Renal cortex interstitium (tissue), 11 donors: ENCODE measurements at regions not wholly inside any gene's neighbourhood (a gene's known extent, or its start where the extent isn't known, plus 50 kb on each side); places are given as distances from the start of the nearest gene placed in this dataset.

ENCODE experiments used
- DNase-seq, 11 donors: peaks; one replicate each; pipeline ENCODE4 v3.0.0-alpha.2; 2013; ENCODE audit warnings: low read depth in 9 of 11, low spot score in 4 of 11; ENCODE audit errors: extremely low read depth in 1 of 11

GRCh38 chr2:63767307-63767706 lies 74.4 kb upstream of the UGP2 start:
- no peak for DNase-seq

GRCh38 chr2:63768051-63768450 lies 73.6 kb upstream of the UGP2 start:
- no peak for DNase-seq

GRCh38 chr2:63769915-63770314 lies 71.8 kb upstream of the UGP2 start:
- DNase-seq = no peak

DNA sequence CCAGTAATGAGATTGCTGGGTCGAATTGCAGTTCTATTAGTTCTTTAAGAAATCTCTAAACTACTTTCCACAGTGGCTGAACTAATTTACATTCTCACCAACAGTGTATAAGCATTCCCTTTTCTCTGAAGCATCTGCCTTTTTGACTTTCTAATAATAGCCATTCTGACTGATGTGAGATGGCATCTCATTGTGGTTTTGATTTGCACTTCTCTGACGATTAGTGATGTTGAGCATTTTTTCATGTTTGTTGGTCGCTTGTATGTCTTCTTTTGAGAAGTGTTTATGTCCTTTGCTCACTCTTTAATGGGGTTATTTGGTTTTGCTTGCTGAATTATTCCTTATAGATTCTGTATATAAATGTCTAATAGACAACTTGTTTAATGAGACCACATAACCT lies 69.6 kb upstream of the UGP2 start:
- DNase-seq = no peak

- no peak for DNase-seq
Observed at GRCh38 chr2:63775191-63775590, 66.5 kb upstream of the UGP2 start.

DNA sequence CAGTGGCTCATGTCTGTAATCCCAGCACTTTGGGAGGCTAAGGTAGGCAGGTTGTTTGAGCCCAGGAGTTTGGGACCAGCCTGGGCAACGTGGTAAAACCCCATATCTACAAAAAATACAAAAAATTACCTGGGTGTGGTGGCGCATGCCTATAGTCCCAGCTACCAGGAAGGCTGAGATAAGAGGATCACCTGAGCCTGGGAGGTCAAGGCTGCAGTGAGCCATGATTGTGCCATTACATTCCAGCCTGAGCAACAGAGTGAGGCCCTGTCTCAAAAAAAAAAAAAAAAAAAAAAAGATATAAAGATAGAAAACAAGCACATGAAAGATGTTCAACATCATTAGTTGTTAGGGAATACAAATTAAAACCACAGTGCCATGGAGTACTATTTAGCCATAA lies 65.3 kb upstream of the UGP2 start:
- DNase-seq = no peak

DNA sequence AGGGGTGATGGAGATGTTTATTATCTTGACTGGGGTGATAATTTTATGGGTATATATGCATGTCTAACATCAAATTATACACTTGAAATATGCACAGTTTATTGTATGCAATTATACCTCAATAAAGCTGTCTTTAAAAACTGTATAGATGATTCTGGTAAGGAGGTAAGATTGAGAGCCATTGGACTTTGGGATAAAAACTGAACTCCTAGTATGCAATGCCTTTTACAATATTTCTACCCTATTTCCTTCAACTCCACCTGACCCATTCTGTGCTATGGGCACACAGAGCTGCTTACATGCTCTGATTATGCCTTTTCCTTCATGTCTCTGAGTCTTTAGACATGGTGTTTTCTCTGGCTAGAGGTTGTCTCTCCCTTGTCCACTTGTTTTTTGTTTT lies 63.9 kb upstream of the UGP2 start:
- DNase-seq = no peak

DNA sequence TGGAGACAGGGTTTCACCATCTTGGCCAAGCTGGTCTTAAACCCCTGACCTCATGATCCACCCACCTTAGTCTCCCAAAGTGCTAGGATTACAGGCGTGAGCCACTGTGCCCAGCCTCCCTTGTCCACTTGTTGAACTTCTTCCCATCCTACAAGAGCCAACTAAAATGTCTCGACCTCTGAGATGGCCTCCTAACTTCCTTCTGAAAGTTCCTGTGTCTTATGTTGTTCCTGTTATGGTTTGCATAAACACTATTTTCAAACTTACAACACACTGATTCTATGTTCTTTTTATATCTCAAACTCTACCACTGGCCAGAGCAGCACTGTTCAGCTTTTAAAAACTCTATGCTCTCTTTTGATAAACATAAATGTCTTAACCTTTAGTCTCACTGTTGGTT lies 63.3 kb upstream of the UGP2 start:
- DNase-seq = no peak

GRCh38 chr2:63780518-63781155 lies 61.1 kb upstream of the UGP2 start:
- peak in 4 of 11 donors; percentile 2 to 6 (median 4) for DNase-seq

GRCh38 chr2:63784461-63784860 lies 57.2 kb upstream of the UGP2 start:
- no peak for DNase-seq

- no peak for DNase-seq
Observed at GRCh38 chr2:63785096-63785495, 56.6 kb upstream of the UGP2 start.

GRCh38 chr2:63786471-63786870 lies 55.2 kb upstream of the UGP2 start:
- DNase-seq = no peak

DNA sequence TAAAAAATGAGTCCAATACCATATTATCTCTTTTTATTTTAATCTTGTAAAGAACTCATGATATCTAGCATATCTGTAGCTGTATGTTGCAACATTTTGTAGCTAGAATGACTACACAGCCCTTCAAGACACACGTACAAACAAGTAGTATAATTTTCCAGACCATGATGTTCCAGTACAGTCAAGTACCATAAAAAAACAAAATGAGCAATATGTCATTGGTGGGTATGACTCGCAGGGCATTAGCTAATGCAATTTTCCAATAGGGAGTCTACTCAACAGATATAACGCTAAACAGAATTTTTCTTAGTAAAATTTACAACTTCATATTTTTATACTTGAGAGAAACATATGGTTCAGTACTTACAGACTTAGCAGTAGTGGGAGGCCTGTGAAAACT lies 53.6 kb upstream of the UGP2 start:
- DNase-seq = no peak

- DNase-seq = no peak
Observed at GRCh38 chr2:63789338-63790020, 52.2 kb upstream of the UGP2 start.

DNA sequence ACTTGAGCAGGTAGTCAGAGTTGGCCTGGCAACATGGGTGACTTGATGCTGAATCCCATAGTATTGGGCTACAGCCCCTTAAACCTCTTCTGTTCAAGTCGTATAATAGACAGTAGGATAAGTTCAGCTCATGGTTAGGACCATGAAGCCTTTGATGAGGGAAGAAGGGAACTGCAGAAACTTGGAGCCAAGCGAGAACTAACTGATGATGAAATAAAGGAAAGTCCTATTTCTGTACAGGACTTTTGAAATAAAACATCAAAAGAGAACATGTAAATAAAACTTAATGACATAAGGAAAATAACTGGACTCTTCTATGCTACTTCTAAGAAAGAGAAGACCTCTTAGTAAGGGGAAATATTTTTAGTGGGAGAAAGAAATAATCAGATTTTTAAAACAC lies 51.2 kb upstream of the UGP2 start:
- no peak for DNase-seq

GRCh38 chr2:63790906-63791305 lies 50.8 kb upstream of the UGP2 start:
- no peak for DNase-seq

- DNase-seq = no peak
Observed at GRCh38 chr2:63791387-63791786, 50.3 kb upstream of the UGP2 start.
